Neural progenitor cell (in vitro differentiated cells): ENCODE measurements at regions not wholly inside any gene's neighbourhood (a gene's known extent, or its start where the extent isn't known, plus 50 kb on each side); places are given as distances from the start of the nearest gene placed in this dataset.

ENCODE experiments used
- CTCF ChIP-seq: fragments of 200-600 bp; sonication (generic); IDR thresholded peaks from 2 replicates; pipeline ENCODE4 v1.5.1; 2017; ENCODE audit warnings: antibody characterized with exemption, mild to moderate bottlenecking
- EZH2 ChIP-seq: fragments of 200-600 bp; sonication (generic); IDR thresholded peaks from 2 replicates; pipeline ENCODE4 v1.6.1; 2017; ENCODE audit warnings: antibody characterized with exemption, mild to moderate bottlenecking, moderate library complexity
- EZH2phosphoT487 ChIP-seq: fragments of 200-600 bp; sonication (generic); IDR thresholded peaks from 2 replicates; pipeline ENCODE4 v1.6.1; 2017; ENCODE audit warnings: antibody characterized with exemption

GRCh38 chrX:4638036-4638435, 924.6 kb upstream of the PRKX start:
- TF ChIP-seq CTCF (no peak), EZH2 (no peak), EZH2phosphoT487 (no peak)
